ENCODE measurements at regions not wholly inside any gene's neighbourhood (a gene's known extent, or its start where the extent isn't known, plus 50 kb on each side); places are given as distances from the start of the nearest gene placed in this dataset.

DNA sequence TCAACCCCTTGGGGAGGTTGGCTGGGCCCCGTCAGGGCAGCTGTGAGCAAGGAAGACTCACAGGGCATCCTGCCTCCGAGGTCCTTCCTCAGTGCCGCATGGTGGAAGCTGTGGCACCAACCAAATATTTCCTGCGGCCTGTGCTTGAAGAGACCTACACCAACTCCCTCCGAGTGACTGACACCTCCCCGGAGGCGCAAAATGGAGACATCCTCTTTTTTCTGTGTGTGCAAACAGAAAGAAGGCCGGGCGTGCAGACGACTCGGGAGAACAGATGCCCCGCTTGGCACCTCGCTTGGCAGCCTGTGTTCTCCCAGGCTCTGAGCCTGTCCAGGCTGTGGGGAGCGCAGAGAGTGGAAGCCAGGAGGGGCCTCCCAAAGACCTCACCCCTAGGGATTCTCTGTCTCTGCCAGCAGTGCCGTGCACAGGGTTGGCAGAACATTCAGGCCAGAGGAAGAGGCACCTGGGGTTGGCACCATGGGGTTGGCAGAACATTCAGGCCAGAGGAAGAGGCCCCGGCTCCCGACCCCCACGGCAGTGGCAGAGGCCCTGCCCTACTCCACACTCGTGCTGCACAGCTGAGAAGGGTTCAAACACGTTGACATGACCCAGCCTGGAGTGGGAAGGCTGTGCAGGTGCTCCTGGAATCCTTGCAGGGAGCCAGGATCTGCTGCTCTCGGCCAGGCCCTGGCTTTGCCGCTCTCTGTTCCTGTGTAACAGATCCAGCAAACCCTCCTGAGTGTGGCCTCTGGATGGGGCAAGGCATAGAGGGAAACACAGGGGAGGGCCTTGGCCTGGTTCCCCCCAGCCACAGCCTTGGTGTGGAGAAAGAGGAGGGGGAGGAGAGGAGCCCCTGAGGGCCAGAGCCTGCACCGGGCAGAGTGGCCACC is 805.5 kb downstream of the BRD1 start:
- H3K4me3 ChIP-seq: no peak overlapping the region
- peaks cover 0 to 5% (median 0%) of the 10 kb centered on the region in 6 donors for H3K4me1 ChIP-seq
- intact Hi-C loops (cut with DNase I; ENCODE audit: low total_unique reads): no loop called here
- no peaks in the 10 kb centered on the region for H3K36me3 ChIP-seq
- WGBS, 5 donors: 63 to 82% (median 80%) methylated on average over 13 to 23 of the region's 23 CpGs
- peaks cover 0 to 43% (median 0%) of the 10 kb centered on the region in 7 donors for H3K27me3 ChIP-seq (replicated peaks in 1 of 7)
- peak; percentile 43 for DNase-seq
- no peaks in the 10 kb centered on the region for H3K9me3 ChIP-seq
- H3K27ac ChIP-seq: no peak overlapping the region
- TF ChIP-seq, protein P1, sequence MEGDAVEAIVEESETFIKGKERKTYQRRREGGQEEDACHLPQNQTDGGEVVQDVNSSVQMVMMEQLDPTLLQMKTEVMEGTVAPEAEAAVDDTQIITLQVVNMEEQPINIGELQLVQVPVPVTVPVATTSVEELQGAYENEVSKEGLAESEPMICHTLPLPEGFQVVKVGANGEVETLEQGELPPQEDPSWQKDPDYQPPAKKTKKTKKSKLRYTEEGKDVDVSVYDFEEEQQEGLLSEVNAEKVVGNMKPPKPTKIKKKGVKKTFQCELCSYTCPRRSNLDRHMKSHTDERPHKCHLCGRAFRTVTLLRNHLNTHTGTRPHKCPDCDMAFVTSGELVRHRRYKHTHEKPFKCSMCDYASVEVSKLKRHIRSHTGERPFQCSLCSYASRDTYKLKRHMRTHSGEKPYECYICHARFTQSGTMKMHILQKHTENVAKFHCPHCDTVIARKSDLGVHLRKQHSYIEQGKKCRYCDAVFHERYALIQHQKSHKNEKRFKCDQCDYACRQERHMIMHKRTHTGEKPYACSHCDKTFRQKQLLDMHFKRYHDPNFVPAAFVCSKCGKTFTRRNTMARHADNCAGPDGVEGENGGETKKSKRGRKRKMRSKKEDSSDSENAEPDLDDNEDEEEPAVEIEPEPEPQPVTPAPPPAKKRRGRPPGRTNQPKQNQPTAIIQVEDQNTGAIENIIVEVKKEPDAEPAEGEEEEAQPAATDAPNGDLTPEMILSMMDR (IDR thresholded peaks at IDR 0.05 in 8 of 11, conservative IDR thresholded peaks at IDR 0.05 in 3 of 11): no peak
- TF ChIP-seq POLR2A (IDR thresholded peaks at IDR 0.05) (no peak), POLR2AphosphoS5 (IDR thresholded peaks at IDR 0.05) (no peak)

DNA sequence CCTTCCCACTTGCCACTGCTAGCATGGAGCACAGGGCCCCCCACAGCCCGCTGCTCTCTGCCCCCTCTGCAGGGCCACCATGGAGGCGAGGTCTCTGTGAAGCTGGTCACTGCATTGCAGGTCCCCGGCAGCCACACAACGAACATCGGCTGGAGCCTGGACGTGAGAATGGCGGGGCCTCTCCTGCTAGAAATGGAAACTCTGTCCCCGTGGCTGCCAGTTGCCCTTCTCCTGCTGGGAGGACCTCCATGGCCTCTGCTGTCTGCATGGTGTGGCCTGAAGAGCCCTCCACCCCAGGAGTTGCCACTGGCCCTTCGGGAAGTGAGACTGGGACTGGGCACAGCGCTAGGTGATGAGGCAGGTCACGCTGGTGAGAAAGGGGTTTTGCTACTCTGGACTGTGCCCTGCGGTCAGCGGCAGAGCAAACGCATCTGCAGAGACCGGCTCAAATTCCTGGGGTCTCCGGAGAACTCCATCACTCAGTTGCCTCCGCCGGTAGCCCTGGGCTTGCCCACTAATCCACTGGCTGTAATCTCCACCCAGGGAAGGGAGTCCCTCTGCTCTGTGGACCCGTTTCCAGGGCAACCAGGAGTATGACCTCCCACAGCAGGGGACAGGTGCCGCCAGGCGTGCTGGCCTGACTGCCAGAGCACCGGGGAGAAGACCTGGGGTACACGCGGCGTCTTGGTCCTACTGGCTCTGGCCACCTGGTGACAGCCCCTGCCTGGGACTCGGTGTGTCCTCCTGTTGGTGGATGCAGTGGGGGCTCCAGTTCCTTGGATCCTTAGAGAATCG is 806.3 kb downstream of the BRD1 start:
- H3K9me3 ChIP-seq: no peaks in the 10 kb centered on the region
- intact Hi-C loops (cut with DNase I; ENCODE audit: low total_unique reads): no loop called here
- 81 to 89% (median 86%) methylated on average over 20 to 27 of the region's 27 CpGs for WGBS, 5 donors
- DNase-seq: peak; percentile 68
- peaks cover 0 to 12% (median 0%) of the 10 kb centered on the region in 6 donors for H3K4me1 ChIP-seq
- no peak overlapping the region for H3K27ac ChIP-seq
- H3K36me3 ChIP-seq: no peaks in the 10 kb centered on the region
- peaks cover 0 to 35% (median 0%) of the 10 kb centered on the region in 7 donors for H3K27me3 ChIP-seq (replicated peaks in 1 of 7)
- no peak overlapping the region for H3K4me3 ChIP-seq
- no peak for TF ChIP-seq POLR2AphosphoS5 (IDR thresholded peaks at IDR 0.05)
- TF ChIP-seq POLR2A (IDR thresholded peaks at IDR 0.05): no peak
- TF ChIP-seq, protein P1 (IDR thresholded peaks at IDR 0.05 in 8 of 11, conservative IDR thresholded peaks at IDR 0.05 in 3 of 11): no peak

DNA sequence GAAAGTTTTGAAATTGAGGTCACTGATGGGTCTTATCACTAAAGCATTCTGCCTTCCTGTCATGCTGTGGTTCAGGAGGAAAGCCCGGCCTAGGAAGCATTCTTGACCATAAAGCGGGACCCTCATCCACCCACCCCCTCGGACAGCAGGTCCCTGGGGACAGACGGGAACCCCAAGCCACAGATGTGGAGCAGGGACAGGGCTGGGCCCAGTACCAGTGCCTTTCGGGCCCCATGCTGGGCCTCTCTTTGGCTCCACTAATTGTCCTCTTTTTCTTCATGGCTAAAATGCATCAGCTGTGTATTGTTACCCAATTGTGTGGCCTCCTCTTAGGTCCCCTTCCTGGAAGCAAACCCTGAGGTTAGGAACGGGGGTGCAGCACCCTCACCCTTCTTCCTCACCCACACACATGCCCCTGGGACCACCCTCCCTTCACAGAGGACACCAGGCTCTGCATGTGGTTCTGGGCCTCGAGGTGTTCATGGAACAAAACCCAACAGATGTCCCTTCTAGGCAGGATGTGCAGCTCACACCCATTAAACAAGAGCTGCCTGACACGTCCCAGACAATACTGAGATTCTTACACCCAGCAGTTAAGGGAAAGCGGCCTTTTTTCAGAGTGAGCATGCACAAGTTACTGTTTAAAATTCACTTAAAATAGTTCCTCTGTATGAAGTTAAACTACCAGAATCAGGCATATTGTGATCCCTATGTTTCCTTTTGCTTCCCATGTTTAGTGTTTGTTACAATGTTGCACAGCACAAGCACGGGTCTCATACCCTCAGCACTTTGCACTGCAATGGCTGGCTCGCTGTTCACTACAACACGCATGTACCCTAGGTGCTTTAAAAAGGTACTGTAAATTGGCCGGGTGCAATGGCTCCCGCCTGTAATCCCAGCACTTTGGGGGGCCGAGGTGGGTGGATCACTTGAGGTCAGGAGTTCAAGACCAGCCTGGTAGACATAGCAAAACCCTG is 807.6 kb downstream of the BRD1 start:
- intact Hi-C loops (cut with DNase I; ENCODE audit: low total_unique reads): no loop called here
- WGBS, 5 donors: 66 to 77% (median 75%) methylated on average over 15 of the region's 15 CpGs
- peaks cover 0 to 24% (median 0%) of the 10 kb centered on the region in 7 donors for H3K27me3 ChIP-seq (replicated peaks in 1 of 7)
- H3K27ac ChIP-seq: no peak overlapping the region
- no peaks in the 10 kb centered on the region for H3K9me3 ChIP-seq
- peaks cover 0 to 20% (median 3%) of the 10 kb centered on the region in 6 donors for H3K4me1 ChIP-seq
- DNase-seq: peak; percentile 34
- no peaks in the 10 kb centered on the region for H3K36me3 ChIP-seq
- no peak for TF ChIP-seq POLR2A (IDR thresholded peaks at IDR 0.05)
- no peak for TF ChIP-seq POLR2AphosphoS5 (IDR thresholded peaks at IDR 0.05)
- TF ChIP-seq, protein P1 (IDR thresholded peaks at IDR 0.05 in 8 of 11, conservative IDR thresholded peaks at IDR 0.05 in 3 of 11): no peak
- H3K4me3 ChIP-seq: no peak overlapping the region

Measured in spleen (tissue), 11 donors.